Activated CD4-positive, alpha-beta T cell treated with anti-CD3 and anti-CD28 coated beads, Interleukin-2, amount 10 ng/mL, durations not matched to agents 24 days and 14 days (primary cell): ENCODE measurements at regions not wholly inside any gene's neighbourhood (a gene's known extent, or its start where the extent isn't known, plus 50 kb on each side); places are given as distances from the start of the nearest gene placed in this dataset.

ENCODE experiments used
- DNase-seq: peaks from one replicate; pipeline ENCODE4 v3.0.0; 2022
- H3K27ac Mint-ChIP-seq: one replicate; pipeline ENCODE4 v1.8.0; 2022; ENCODE audit warnings: mild to moderate bottlenecking, mixed read lengths
- H3K27me3 Mint-ChIP-seq: one replicate; pipeline ENCODE4 v1.8.0; 2022; ENCODE audit warnings: mixed read lengths
- H3K36me3 Mint-ChIP-seq: one replicate; pipeline ENCODE4 v1.8.0; 2022; ENCODE audit warnings: low read depth, mild to moderate bottlenecking, mixed read lengths
- H3K4me1 Mint-ChIP-seq: one replicate; pipeline ENCODE4 v1.8.0; 2021; ENCODE audit warnings: mixed read lengths
- H3K4me3 Mint-ChIP-seq: one replicate; pipeline ENCODE4 v1.8.0; 2022; ENCODE audit warnings: mild to moderate bottlenecking, moderate library complexity, mixed read lengths
- H3K9me3 Mint-ChIP-seq: one replicate; pipeline ENCODE4 v1.8.0; 2021; ENCODE audit warnings: mixed read lengths
- intact Hi-C: fragments of 100-400 bp; cut with micrococcal nuclease; formaldehyde crosslinking; loops from one replicate; pipeline ENCODE4 v1.15.1; 2023

DNA sequence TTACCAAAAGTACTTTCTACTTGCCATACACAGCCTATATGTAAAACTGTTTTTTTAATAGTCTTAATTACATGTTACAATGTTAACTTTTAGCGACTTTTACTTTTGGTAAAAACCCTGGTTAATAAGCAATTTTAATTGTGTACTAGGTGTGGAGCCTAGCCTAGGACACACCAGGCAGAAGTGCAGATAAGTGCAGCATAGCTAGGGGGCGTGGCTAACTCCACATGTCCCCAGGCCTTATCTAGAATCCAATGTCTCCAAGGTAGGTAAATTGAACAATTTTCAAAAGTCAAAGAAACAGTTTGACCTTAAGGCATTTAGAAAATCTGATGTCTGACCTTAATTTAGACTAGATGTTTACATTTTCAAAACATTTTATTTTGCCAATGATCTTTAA, 858.7 kb downstream of the CCSER2 start:
- H3K4me3 Mint-ChIP-seq: no peak overlapping the region
- H3K4me1 Mint-ChIP-seq: no peaks in the 10 kb centered on the region

DNA sequence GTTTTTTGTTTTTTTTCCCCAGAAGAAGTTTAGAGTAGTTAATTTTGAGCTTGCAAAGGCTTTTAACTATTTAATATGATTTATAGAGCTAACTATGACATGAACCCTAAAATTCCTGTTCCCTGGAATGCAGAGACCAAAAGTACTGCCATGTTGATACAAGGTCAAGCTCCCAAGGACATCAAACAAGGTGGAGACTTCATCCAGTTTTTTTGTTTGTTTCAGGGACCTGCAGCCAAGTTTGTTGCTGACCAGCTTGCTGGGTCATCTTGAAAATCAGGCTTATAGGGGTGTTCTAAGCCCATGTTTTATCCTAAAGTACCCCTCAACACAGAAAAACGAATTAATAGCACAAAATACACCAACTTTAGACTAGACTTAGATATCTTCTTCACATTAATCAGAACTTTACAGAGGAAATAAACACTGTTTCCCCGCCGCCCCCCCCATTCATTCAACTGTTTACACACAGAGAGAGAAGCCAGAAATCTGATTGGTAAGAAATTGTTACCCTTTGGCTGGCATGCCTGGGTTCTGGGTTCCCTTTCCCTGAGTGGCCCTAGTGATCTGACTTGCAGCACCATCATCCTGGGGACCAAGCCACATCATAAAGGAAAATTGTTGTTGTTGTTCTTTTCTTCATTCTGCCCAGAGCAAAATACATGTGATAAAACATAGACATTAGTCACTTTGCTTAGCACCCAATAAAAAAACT, 860.5 kb downstream of the CCSER2 start:
- Mint-ChIP-seq H3K4me3 (no peak overlapping the region), H3K27ac (no peak overlapping the region), H3K27me3 (no peaks in the 10 kb centered on the region), H3K36me3 (no peaks in the 10 kb centered on the region), H3K4me1 (no peaks in the 10 kb centered on the region), H3K9me3 (no peaks in the 10 kb centered on the region)
- intact Hi-C loops: no loop called here
- no peak for DNase-seq

More for the DNA sequence above, 858.7 kb downstream of the CCSER2 start:
- no peak for DNase-seq
- Mint-ChIP-seq H3K36me3 (no peaks in the 10 kb centered on the region), H3K27me3 (no peaks in the 10 kb centered on the region), H3K27ac (no peak overlapping the region), H3K9me3 (no peaks in the 10 kb centered on the region)
- intact Hi-C loops: no loop called here

DNA sequence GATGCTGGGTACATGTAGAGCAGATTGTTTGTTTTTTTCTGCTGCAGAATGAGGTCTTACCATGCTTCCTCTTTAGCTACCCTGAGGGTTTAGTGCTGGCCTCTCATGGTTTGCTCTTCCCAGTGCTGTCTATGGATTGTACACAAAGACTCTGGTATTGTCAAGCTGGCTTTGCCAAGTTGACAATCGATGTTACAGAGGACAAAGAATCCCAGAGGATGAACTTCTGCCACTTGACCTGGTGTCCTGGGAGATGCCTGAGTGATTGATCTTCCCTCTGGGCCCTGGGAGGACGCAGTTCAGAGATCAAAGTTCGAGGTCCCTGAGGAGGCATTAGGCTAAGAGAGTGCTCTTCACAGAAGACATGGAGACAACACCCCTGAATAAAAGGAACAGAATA, 865.4 kb downstream of the CCSER2 start:
- no peak overlapping the region for H3K27ac Mint-ChIP-seq
- no peaks in the 10 kb centered on the region for H3K9me3 Mint-ChIP-seq
- intact Hi-C loops: no loop called here
- H3K36me3 Mint-ChIP-seq: no peaks in the 10 kb centered on the region
- no peaks in the 10 kb centered on the region for H3K4me1 Mint-ChIP-seq
- no peaks in the 10 kb centered on the region for H3K27me3 Mint-ChIP-seq
- DNase-seq: no peak
- no peak overlapping the region for H3K4me3 Mint-ChIP-seq

DNA sequence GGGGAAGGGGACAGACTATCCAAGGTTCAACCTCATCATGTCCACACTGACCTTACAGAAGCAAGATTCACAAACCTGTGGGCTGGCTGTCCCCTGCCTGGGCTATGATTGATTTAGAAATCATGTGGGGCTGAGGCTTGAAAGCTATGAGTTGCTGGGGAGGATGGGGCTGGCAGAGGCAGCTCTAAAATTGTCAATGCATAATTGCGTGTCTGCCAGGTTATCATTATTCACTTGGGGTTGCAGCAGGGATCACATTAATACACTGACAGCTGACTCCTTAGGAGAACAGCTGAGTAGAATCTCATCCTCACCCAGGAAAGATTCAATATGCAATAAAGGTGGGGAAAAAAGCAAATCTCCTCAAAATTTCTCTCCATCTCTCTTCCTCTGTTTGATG, 866.3 kb downstream of the CCSER2 start:
- no peak overlapping the region for H3K27ac Mint-ChIP-seq
- H3K36me3 Mint-ChIP-seq: no peaks in the 10 kb centered on the region
- DNase-seq: no peak
- H3K4me3 Mint-ChIP-seq: no peak overlapping the region
- H3K4me1 Mint-ChIP-seq: no peaks in the 10 kb centered on the region
- H3K27me3 Mint-ChIP-seq: no peaks in the 10 kb centered on the region
- intact Hi-C loops: no loop called here
- H3K9me3 Mint-ChIP-seq: no peaks in the 10 kb centered on the region

- no peaks in the 10 kb centered on the region for H3K36me3 Mint-ChIP-seq
- H3K9me3 Mint-ChIP-seq: no peaks in the 10 kb centered on the region
- peak; percentile 16 for DNase-seq
These were observed 867.2 kb downstream of the CCSER2 start for GRCh38 chr10:85195596-85195995.

DNA sequence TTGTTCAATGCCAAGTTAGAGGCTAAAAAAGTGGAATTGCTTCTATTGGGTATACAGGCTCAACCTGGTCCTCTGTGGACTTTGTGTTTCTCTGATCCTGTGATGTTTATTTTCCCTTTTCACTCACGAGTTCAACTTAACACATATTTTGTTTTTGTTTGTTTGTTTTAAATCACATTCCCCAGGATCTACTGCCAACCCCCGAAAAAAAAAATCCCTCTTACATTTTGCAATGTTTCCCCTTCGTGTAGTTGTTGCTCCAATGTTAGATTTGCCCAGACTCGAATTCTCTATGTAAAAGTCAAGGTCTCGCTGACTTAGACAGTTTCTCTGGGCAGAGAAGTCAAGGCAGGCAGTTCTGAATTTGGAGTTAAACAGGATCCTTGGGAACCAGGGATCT, 876.4 kb downstream of the CCSER2 start:
- Mint-ChIP-seq H3K4me3 (no peak overlapping the region), H3K9me3 (peaks cover 5% of the 10 kb centered on the region), H3K36me3 (no peaks in the 10 kb centered on the region), H3K4me1 (no peaks in the 10 kb centered on the region), H3K27me3 (no peaks in the 10 kb centered on the region), H3K27ac (no peak overlapping the region)
- no peak for DNase-seq
- intact Hi-C loops: no loop called here

More at GRCh38 chr10:85195596-85195995, 867.2 kb downstream of the CCSER2 start:
- H3K27me3 Mint-ChIP-seq: no peaks in the 10 kb centered on the region
- H3K4me3 Mint-ChIP-seq: no peak overlapping the region
- intact Hi-C loops: no loop called here
- no peak overlapping the region for H3K27ac Mint-ChIP-seq
- H3K4me1 Mint-ChIP-seq: no peaks in the 10 kb centered on the region

- no peak overlapping the region for H3K4me3 Mint-ChIP-seq
- DNase-seq: no peak
- intact Hi-C loops: no loop called here
- no peaks in the 10 kb centered on the region for H3K4me1 Mint-ChIP-seq
- H3K9me3 Mint-ChIP-seq: peaks cover 4% of the 10 kb centered on the region
- H3K27me3 Mint-ChIP-seq: no peaks in the 10 kb centered on the region
- no peaks in the 10 kb centered on the region for H3K36me3 Mint-ChIP-seq
- no peak overlapping the region for H3K27ac Mint-ChIP-seq
These were observed 884.1 kb downstream of the CCSER2 start for GRCh38 chr10:85212526-85212925.

- H3K36me3 Mint-ChIP-seq: no peaks in the 10 kb centered on the region
- no peak overlapping the region for H3K4me3 Mint-ChIP-seq
- H3K9me3 Mint-ChIP-seq: no peaks in the 10 kb centered on the region
- no peaks in the 10 kb centered on the region for H3K27me3 Mint-ChIP-seq
- no peak for DNase-seq
- intact Hi-C loops: no loop called here
- H3K4me1 Mint-ChIP-seq: no peaks in the 10 kb centered on the region
- no peak overlapping the region for H3K27ac Mint-ChIP-seq
These were observed 885.1 kb downstream of the CCSER2 start for GRCh38 chr10:85213493-85213892.

DNA sequence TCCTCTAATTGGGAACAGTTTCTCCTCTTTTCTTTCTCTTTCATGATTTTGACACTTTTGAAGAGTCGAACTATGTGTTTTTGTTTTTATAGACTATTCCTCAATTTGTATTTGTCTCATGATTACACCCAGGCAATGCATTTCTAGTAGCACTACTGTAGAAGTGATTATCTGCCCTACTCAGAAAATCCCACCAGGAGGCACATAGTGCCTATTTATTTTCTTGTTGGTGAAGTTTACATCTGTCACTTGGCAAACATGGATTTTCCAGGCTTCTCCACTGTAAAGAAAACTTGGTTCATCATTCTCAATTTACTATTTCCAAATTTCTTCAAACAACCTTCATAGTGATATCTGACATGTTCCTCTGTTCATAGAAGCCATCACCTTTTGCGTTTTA, 893.9 kb downstream of the CCSER2 start:
- no peak for DNase-seq
- H3K36me3 Mint-ChIP-seq: no peaks in the 10 kb centered on the region
- no peaks in the 10 kb centered on the region for H3K27me3 Mint-ChIP-seq
- intact Hi-C loops: no loop called here
- H3K4me3 Mint-ChIP-seq: no peak overlapping the region
- no peaks in the 10 kb centered on the region for H3K4me1 Mint-ChIP-seq
- no peak overlapping the region for H3K27ac Mint-ChIP-seq
- no peaks in the 10 kb centered on the region for H3K9me3 Mint-ChIP-seq

GRCh38 chr10:85224366-85224940, 896.1 kb downstream of the CCSER2 start:
- no peak overlapping the region for H3K27ac Mint-ChIP-seq
- intact Hi-C loops: no loop called here

GRCh38 chr10:85225311-85225710, 896.9 kb downstream of the CCSER2 start:
- Mint-ChIP-seq H3K9me3 (no peaks in the 10 kb centered on the region), H3K4me1 (no peaks in the 10 kb centered on the region), H3K4me3 (no peak overlapping the region), H3K27ac (no peak overlapping the region), H3K36me3 (no peaks in the 10 kb centered on the region), H3K27me3 (no peaks in the 10 kb centered on the region)
- DNase-seq: no peak
- intact Hi-C loops: no loop called here

More at GRCh38 chr10:85224366-85224940, 896.1 kb downstream of the CCSER2 start:
- Mint-ChIP-seq H3K36me3 (no peaks in the 10 kb centered on the region), H3K9me3 (no peaks in the 10 kb centered on the region), H3K4me3 (no peak overlapping the region), H3K27me3 (no peaks in the 10 kb centered on the region), H3K4me1 (no peaks in the 10 kb centered on the region)
- DNase-seq: no peak

DNA sequence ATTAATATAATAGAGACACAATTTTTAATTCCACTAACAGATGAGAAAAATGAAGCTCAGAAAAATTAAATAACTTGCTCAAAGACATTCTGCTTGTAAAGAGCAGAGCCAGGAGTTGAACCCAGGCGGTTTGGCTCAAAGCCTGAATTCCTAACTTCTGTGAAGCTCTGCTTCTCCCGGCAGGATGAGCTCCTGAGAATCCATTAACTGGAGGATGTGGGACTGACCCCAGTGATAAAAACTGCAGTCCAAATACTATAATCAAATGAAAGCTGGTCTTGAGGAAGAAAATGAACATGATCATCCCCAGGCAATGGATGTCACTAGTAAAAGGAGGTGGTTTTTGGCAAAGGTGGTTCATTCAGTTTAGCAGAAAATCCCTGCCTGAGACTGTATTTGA, 898.2 kb downstream of the CCSER2 start:
- no peaks in the 10 kb centered on the region for H3K4me1 Mint-ChIP-seq
- no peaks in the 10 kb centered on the region for H3K27me3 Mint-ChIP-seq
- no peaks in the 10 kb centered on the region for H3K9me3 Mint-ChIP-seq
- no peak for DNase-seq
- no peaks in the 10 kb centered on the region for H3K36me3 Mint-ChIP-seq
- no peak overlapping the region for H3K4me3 Mint-ChIP-seq
- no peak overlapping the region for H3K27ac Mint-ChIP-seq
- intact Hi-C loops: no loop called here

DNA sequence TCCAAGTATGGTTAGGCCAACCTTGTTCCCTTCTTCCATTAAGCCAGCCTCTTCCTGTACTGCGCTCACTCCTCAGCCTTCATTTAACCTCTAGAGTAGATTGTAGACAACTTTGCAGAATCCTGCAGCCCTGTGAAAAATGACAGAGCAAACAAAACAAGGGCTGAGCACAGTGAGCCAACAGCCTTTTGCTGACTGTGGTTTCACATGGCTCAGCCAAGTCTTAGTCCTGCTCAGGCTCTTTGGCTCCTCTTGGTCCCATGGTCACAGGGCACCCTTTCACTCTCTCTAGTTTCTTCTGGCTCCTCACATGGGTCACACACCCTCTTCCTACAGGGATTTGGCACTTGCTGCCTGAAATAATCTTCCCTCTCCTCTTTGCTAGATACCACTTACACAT, 900.3 kb downstream of the CCSER2 start:
- H3K36me3 Mint-ChIP-seq: no peaks in the 10 kb centered on the region
- DNase-seq: no peak
- no peaks in the 10 kb centered on the region for H3K9me3 Mint-ChIP-seq
- no peak overlapping the region for H3K27ac Mint-ChIP-seq
- no peaks in the 10 kb centered on the region for H3K27me3 Mint-ChIP-seq
- intact Hi-C loops: no loop called here
- no peaks in the 10 kb centered on the region for H3K4me1 Mint-ChIP-seq
- H3K4me3 Mint-ChIP-seq: no peak overlapping the region

DNA sequence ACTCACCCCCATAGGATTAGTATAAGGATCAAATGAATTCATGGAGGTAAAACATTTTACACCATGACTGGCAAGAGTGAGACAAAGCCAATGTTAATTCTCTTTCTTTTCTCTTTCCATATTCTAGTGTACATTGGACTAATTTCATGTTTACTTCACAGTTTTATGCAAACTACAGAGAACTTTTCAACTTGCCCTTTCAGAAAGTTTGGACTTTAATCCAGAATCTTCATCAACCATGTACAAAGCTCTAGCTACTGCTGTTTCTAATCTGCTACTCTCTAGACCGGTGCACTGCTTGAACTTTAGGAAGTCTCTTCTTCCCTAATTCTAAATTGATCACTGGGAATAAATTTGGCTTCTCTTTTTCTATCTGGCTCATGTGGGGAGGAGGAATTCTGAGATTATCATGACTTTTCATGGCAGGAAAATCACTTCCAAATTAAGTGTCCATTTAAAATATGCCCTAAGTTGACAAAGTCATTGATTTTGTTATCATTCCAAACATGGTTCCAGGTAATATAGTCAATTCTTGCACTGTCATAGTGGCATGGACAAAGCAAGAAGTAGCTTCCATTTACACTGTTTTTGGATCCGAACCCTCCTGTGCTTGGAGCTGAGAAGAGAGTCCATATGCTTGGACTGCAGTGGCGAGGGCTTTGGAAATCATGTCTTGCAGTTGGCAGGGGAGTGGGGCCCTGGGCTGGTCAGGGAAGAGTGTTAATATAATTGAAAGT, 903.3 kb downstream of the CCSER2 start:
- no peak overlapping the region for H3K4me3 Mint-ChIP-seq

More for the DNA sequence above, 903.3 kb downstream of the CCSER2 start:
- Mint-ChIP-seq H3K27me3 (no peaks in the 10 kb centered on the region), H3K27ac (no peak overlapping the region), H3K9me3 (no peaks in the 10 kb centered on the region), H3K4me1 (no peaks in the 10 kb centered on the region), H3K36me3 (no peaks in the 10 kb centered on the region)
- no peak for DNase-seq
- intact Hi-C loops: no loop called here
